Ovary (tissue), 7 donors: ENCODE measurements at regions not wholly inside any gene's neighbourhood (a gene's known extent, or its start where the extent isn't known, plus 50 kb on each side); places are given as distances from the start of the nearest gene placed in this dataset.

Source experiments
- DNase-seq, 5 donors: peaks; one replicate each; pipeline ENCODE4 v3.0.0-alpha.2; 2019 to 2020
- H3K27ac ChIP-seq, 2 donors: fragments of 200-600 bp; one replicate each; pipeline versions ENCODE4 v1.5.1 to v1.8.0; 2019 to 2022
- H3K27me3 ChIP-seq: fragments of 200-600 bp; one replicate; pipeline ENCODE4 v1.8.0; 2022
- H3K36me3 ChIP-seq: fragments of 200-600 bp; sonication (generic); one replicate; pipeline ENCODE4 v1.5.1; 2019
- H3K4me1 ChIP-seq: one replicate; pipeline ENCODE4 v1.8.1; 2013; ENCODE audit warnings: mild to moderate bottlenecking, moderate library complexity; ENCODE audit not compliant: insufficient read depth
- H3K4me3 ChIP-seq: fragments of 200-600 bp; sonication (generic); one replicate; pipeline ENCODE4 v1.5.1; 2017
- H3K9me3 ChIP-seq, 2 donors: fragments of 200-600 bp in 1 of 2; sonication (generic) in 1 of 2; one replicate each; pipeline versions ENCODE4 v1.5.1 to v1.8.1; 2013 to 2019; ENCODE audit warnings: mild to moderate bottlenecking in 1 of 2, moderate library complexity in 1 of 2
- EP300 ChIP-seq: sonication (generic); formaldehyde crosslinking; IDR thresholded peaks from one replicate; pipeline ENCODE4 v1.6.1; 2017; ENCODE audit warnings: antibody characterized with exemption
- POLR2A ChIP-seq: fragments of 450-650 bp; IDR thresholded peaks from one replicate; pipeline ENCODE4 v1.6.1; 2017; ENCODE audit warnings: antibody characterized with exemption, mild to moderate bottlenecking, moderate library complexity
- WGBS, 3 donors: extraction: QIAGEN DNeasy Blood & Tissue Kit in 1 of 3; methylation state at CpG; one replicate each; pipeline versions ENCODE4 v1.1.5 to v1.1.7; 2013 to 2017; 5-methylcytosine and 5-hydroxymethylcytosine counted together
- intact Hi-C, 4 donors: fragments of 100-400 bp; cut with DNase I; formaldehyde crosslinking; loops; one replicate each; pipeline versions ENCODE4 v1.11.0 to v1.15.1; 2022 to 2023
- TF ChIP-seq, protein P1 (sequence below), 3 donors: fragments of 450-650 bp in 2 of 3; fragments of 200-600 bp in 1 of 3; IDR thresholded peaks; one replicate each; pipeline versions ENCODE4 v1.5.1 to v1.8.0; 2016 to 2022; ENCODE audit warnings: antibody characterized with exemption in 3 of 3, mild to moderate bottlenecking in 1 of 3
- donor health status: DM: no; HTN: no; CAD: no; lungs with moderate emphysema.
- donor health status: DM: no; HTN: no; CAD: no.
- donor health status: Bipolar disorder and iron deficiency.
- donor health status: DM: no; HTN: no; CAD: no.
- donor health status: DM: yes; HTN: yes; CAD: no.

DNA sequence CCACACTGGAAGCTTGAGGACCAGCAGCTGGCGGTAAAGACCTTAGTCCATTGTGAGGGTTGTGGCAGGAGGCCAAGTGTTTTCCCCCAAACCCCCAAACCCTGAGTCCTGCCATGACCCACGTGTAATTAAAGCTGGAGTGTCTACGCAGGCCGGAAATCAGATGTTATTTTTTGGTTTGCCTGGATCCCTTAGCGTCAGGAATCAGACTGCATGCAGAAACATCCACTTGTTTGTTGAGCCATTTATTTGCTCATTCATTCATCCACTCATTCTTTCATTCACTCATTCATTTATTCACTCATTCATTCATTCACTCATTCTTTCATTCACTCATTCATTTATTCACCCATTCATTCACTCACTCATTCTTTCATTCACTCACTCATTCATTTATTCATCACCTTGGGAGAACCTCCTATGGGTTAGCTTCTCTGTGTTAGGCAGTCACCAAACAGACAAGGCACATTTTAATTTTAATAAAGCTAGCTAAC, 313.1 kb downstream of the MAF start:
- intact Hi-C loops = no loop called here
- Histone ChIP-seq H3K27ac (peak overlapping the region in 1 of 2 donors; percentile 27), H3K4me3 (peak overlapping the region; percentile 31), H3K9me3 (no peaks in the 10 kb centered on the region), H3K4me1 (peaks cover 10% of the 10 kb centered on the region), H3K27me3 (no peaks in the 10 kb centered on the region), H3K36me3 (no peaks in the 10 kb centered on the region)
- no peak for DNase-seq
- TF ChIP-seq POLR2A (no peak), EP300 (no peak)
- TF ChIP-seq, protein P1, sequence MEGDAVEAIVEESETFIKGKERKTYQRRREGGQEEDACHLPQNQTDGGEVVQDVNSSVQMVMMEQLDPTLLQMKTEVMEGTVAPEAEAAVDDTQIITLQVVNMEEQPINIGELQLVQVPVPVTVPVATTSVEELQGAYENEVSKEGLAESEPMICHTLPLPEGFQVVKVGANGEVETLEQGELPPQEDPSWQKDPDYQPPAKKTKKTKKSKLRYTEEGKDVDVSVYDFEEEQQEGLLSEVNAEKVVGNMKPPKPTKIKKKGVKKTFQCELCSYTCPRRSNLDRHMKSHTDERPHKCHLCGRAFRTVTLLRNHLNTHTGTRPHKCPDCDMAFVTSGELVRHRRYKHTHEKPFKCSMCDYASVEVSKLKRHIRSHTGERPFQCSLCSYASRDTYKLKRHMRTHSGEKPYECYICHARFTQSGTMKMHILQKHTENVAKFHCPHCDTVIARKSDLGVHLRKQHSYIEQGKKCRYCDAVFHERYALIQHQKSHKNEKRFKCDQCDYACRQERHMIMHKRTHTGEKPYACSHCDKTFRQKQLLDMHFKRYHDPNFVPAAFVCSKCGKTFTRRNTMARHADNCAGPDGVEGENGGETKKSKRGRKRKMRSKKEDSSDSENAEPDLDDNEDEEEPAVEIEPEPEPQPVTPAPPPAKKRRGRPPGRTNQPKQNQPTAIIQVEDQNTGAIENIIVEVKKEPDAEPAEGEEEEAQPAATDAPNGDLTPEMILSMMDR (IDR thresholded peaks at IDR 0.05) = no peak
- 1 to 5% (median 1%) methylated on average over 5 of the region's 5 CpGs for WGBS, 3 donors

- Histone ChIP-seq H3K4me1 (peaks cover 10% of the 10 kb centered on the region), H3K27ac (peak overlapping the region in 1 of 2 donors; percentile 27), H3K27me3 (no peaks in the 10 kb centered on the region), H3K4me3 (peak overlapping the region; percentile 31), H3K36me3 (no peaks in the 10 kb centered on the region), H3K9me3 (no peaks in the 10 kb centered on the region)
- peak; percentile 51 to 80 (median 62) for DNase-seq
- intact Hi-C loops = no loop called here
- WGBS, 3 donors = 9 to 14% (median 10%) methylated on average over 22 of the region's 22 CpGs
- no peak for TF ChIP-seq POLR2A
Observed at GRCh38 chr16:79286646-79287423, 313.7 kb downstream of the MAF start.

DNA sequence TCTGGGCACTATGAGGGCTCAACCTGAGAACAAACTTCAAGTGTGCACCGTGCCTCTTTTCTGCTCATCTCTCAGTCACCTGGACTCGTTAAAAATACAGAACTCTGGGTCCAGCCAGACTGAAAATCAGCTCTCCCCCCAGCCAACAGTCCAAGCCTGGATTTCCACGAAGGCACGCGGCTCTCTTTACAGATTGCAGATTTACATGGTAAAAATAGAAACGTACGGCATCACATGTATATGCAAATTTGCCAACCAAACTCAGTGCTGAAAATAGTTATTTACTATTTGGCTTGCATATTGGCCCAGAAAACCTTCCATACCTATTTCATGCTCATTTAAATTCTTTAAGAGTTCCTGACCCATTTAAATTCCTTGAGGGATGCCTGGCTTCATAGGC, 315.8 kb downstream of the MAF start:
- Histone ChIP-seq H3K9me3 (no peaks in the 10 kb centered on the region), H3K4me3 (no peak overlapping the region), H3K4me1 (peaks cover 12% of the 10 kb centered on the region), H3K27me3 (no peaks in the 10 kb centered on the region), H3K27ac (no peak overlapping the region), H3K36me3 (no peaks in the 10 kb centered on the region)
- intact Hi-C loops = no loop called here
- 68 to 71% (median 69%) methylated on average over 7 of the region's 7 CpGs for WGBS, 3 donors
- TF ChIP-seq POLR2A (no peak), EP300 (no peak)
- TF ChIP-seq, protein P1 (IDR thresholded peaks at IDR 0.05) = no peak
- DNase-seq = no peak

DNA sequence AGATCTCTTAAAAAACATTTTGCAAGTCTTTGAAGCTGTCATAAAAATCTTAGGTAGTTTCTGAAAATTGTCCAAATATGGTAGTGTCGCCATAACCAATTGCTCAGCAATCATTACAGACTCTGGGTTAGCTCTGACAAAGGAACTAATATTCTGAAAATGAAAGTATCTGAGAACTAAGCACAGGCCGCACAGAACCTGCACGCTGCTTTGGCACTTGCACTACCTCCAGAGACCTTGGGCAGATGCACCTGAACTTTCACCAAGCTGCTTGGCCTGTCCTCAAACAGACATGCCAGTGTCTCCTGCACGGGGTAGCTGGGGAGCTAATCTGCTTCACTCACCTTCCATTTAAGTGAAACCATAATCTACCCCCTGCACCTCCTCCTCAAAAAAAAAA, 317.0 kb downstream of the MAF start:
- WGBS, 3 donors = 89 to 94% (median 91%) methylated on average over 4 of the region's 4 CpGs
- H3K27me3 ChIP-seq = no peaks in the 10 kb centered on the region
- H3K27ac ChIP-seq = no peak overlapping the region
- no peak overlapping the region for H3K4me3 ChIP-seq
- no peaks in the 10 kb centered on the region for H3K36me3 ChIP-seq
- H3K9me3 ChIP-seq = no peaks in the 10 kb centered on the region
- intact Hi-C loops = no loop called here
- peaks cover 17% of the 10 kb centered on the region for H3K4me1 ChIP-seq
- TF ChIP-seq, protein P1 (IDR thresholded peaks at IDR 0.05) = no peak
- TF ChIP-seq POLR2A = no peak
- no peak for TF ChIP-seq EP300
- no peak for DNase-seq

DNA sequence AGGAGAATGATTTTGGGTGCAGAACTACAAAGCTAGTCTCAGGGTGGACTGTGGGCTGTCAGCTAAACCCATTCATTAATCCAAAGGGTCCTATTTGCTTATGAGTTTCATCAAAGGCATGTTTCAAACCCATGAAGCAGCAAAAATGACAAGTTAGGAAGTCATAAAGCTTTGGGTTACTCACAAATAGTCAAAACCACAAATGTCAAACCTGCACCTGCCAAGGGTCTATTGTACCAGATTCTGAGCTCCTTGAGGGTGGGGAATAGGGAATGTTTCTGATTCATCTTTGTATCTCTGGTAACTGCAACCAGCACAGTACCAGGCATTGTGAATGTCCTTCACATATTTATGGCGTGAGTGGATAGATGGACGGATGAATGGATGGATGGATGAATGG, 317.7 kb downstream of the MAF start:
- Histone ChIP-seq H3K27me3 (no peaks in the 10 kb centered on the region), H3K4me3 (no peak overlapping the region), H3K4me1 (peaks cover 15% of the 10 kb centered on the region), H3K27ac (no peak overlapping the region), H3K36me3 (no peaks in the 10 kb centered on the region), H3K9me3 (no peaks in the 10 kb centered on the region)
- DNase-seq = no peak
- intact Hi-C loops = no loop called here
- TF ChIP-seq POLR2A (no peak), EP300 (no peak)
- TF ChIP-seq, protein P1 (IDR thresholded peaks at IDR 0.05) = no peak
- 94 to 99% (median 98%) methylated on average over 2 of the region's 2 CpGs for WGBS, 3 donors
